K562 (cell line): ENCODE measurements at regions not wholly inside any gene's neighbourhood (a gene's known extent, or its start where the extent isn't known, plus 50 kb on each side); places are given as distances from the start of the nearest gene placed in this dataset.

Experiments used
- ATAC-seq: fragments of 200-7000 bp; cut with Tn5 transposase; 3 replicates; pipeline ENCODE4 v1.9.1; 2020; ENCODE audit warnings: moderate library complexity
- BruUV-seq: library from RNA; stranded (reverse); fragments of 400-500 nt; replicated peaks from 2 replicates; lab custom pipeline; 2021; lab: Mats Ljungman, UMichigan
- CTCF ChIA-PET: fragments of 300-600 bp; formaldehyde crosslinking; extraction: SDS; loops from one replicate; lab custom pipeline; 2021; ENCODE audit warnings: low intra/inter-chr PET ratio; lab: Yijun Ruan, JAX
- POLR2A ChIA-PET: fragments of 300-600, 350-650 bp; sonication (Branson Sonifier 250); formaldehyde crosslinking; extraction: SDS; loops from one replicate; lab custom pipeline; 2021; ENCODE audit warnings: antibody characterized with exemption, inconsistent platforms; lab: Yijun Ruan, JAX
- DNase-seq, 4 experiments: peaks; one replicate each; pipeline versions ENCODE4 v3.0.0 to v3.0.0-alpha.2; 2011 to 2018; ENCODE audit warnings: low spot score in 3 of 4, mixed read lengths in 3 of 4; ENCODE audit errors: extremely low read depth in 1 of 4
- FAIRE-seq: peaks from 2 replicates; lab custom pipeline; 2011; peaks lifted over from hg19 to GRCh38; lab: Jason Lieb, UNC
- H2AFZ ChIP-seq: 2 replicates; pipeline ENCODE4 v1.6.0; 2011; ENCODE audit warnings: low read depth, low read length, control low read depth, inconsistent platforms
- H3K27ac ChIP-seq: fragments of 200-600 bp; 3 replicates; pipeline ENCODE4 v1.8.0; 2011; ENCODE audit warnings: low read depth, mild to moderate bottlenecking, control low read depth, inconsistent platforms, low read length, moderate library complexity, mixed read lengths; ENCODE audit errors: extremely low read depth
- H3K27me3 ChIP-seq, 2 experiments: fragments of 300-600 bp in 1 of 2; 2 replicates in 1 of 2; 3 replicates in 1 of 2; pipeline versions ENCODE4 v1.6.0 to v1.8.0; 2011; ENCODE audit warnings: inconsistent platforms in 2 of 2, low read length in 2 of 2, mild to moderate bottlenecking in 1 of 2, mixed read lengths in 1 of 2, moderate library complexity in 1 of 2; ENCODE audit not compliant: control insufficient read depth in 2 of 2, insufficient read depth in 2 of 2
- H3K36me3 ChIP-seq: fragments of 300-600 bp; 3 replicates; pipeline ENCODE4 v1.8.0; 2011; ENCODE audit warnings: mild to moderate bottlenecking, low read length, inconsistent platforms; ENCODE audit not compliant: control insufficient read depth, insufficient read depth
- H3K4me1 ChIP-seq, 2 experiments: fragments of 200-600 bp in 1 of 2; replicated peaks in 1 of 2; 2 replicates in 1 of 2; 3 replicates in 1 of 2; pipeline versions ENCODE4 v1.5.1 to v1.8.0; 2011; ENCODE audit warnings: inconsistent platforms in 2 of 2, low read length in 2 of 2, mild to moderate bottlenecking in 1 of 2, mixed read lengths in 1 of 2, moderate library complexity in 1 of 2; ENCODE audit not compliant: control insufficient read depth in 2 of 2, insufficient read depth in 2 of 2
- H3K4me2 ChIP-seq: 2 replicates; pipeline ENCODE4 v1.6.1; 2011; ENCODE audit warnings: low read length, control low read depth, inconsistent platforms, mixed read lengths; ENCODE audit not compliant: insufficient read depth
- H3K4me3 ChIP-seq: fragments of 200-600 bp; sonication (generic), shearing (Covaris generic); 2 replicates; pipeline ENCODE4 v1.5.1; 2016; ENCODE audit warnings: control low read depth, inconsistent platforms
- H3K79me2 ChIP-seq: fragments of 200-600 bp; 3 replicates; pipeline ENCODE4 v1.8.0; 2011; ENCODE audit warnings: low read length, inconsistent platforms; ENCODE audit not compliant: control insufficient read depth, insufficient read depth
- H3K9ac ChIP-seq, 2 experiments: 2 replicates each; pipeline versions ENCODE4 v1.6.0 to v1.6.1; 2011; ENCODE audit warnings: low read depth in 2 of 2, low read length in 2 of 2, control low read depth in 1 of 2, inconsistent platforms in 1 of 2, mild to moderate bottlenecking in 1 of 2, mixed read lengths in 1 of 2; ENCODE audit not compliant: insufficient read depth in 1 of 2
- H3K9me1 ChIP-seq: one replicate; pipeline ENCODE4 v1.6.0; 2011; ENCODE audit warnings: inconsistent platforms, mild to moderate bottlenecking, low read length, moderate library complexity; ENCODE audit not compliant: control insufficient read depth, insufficient read depth
- H3K9me3 ChIP-seq: replicated peaks from 2 replicates; pipeline ENCODE4 v1.5.1; 2011; ENCODE audit warnings: low read depth, low read length, inconsistent platforms; ENCODE audit not compliant: control insufficient read depth, insufficient read depth
- H4K20me1 ChIP-seq: replicated peaks from 2 replicates; pipeline ENCODE4 v1.6.1; 2011; ENCODE audit warnings: low read length, inconsistent platforms, mixed read lengths; ENCODE audit not compliant: control insufficient read depth, insufficient read depth
- E2F1 ChIP-seq: sonication (generic); formaldehyde crosslinking; IDR thresholded peaks from 2 replicates; pipeline ENCODE4 v1.8.1; 2023; ENCODE audit warnings: mild to moderate bottlenecking, missing genetic modification reagents, moderate library complexity
- TFAM ChIP-seq: fragments of 250-450 bp; sonication (Bioruptor Pico); conservative IDR thresholded peaks from 2 replicates; pipeline ENCODE4 v1.5.0; 2021; ENCODE audit warnings: mild to moderate bottlenecking, moderate library complexity
- ZNF24 ChIP-seq: fragments of 450-650 bp; IDR thresholded peaks from 2 replicates; pipeline ENCODE4 v1.6.1; 2016
- WGBS: fragments of 100-300 bp; shearing (Covaris generic); methylation state at CpG from one replicate; pipeline ENCODE4 v1.1.6; 2016; ENCODE audit warnings: low coverage, mixed read lengths; ENCODE audit not compliant: insufficient coverage; ENCODE audit errors: missing lambda C conversion rate; 5-methylcytosine and 5-hydroxymethylcytosine counted together
- in situ Hi-C: fragments of 300-500 bp; cut with MboI; formaldehyde crosslinking; loops from 4 replicates; pipeline ENCODE4 v1.15.0; 2018; ENCODE audit warnings: inconsistent platforms, mixed read lengths
- intact Hi-C: fragments of 100-400 bp; cut with micrococcal nuclease; formaldehyde crosslinking; loops from 2 replicates; pipeline ENCODE4 v1.14.2; 2022

GRCh38 chr13:31884556-31884955 is 145.2 kb downstream of the RXFP2 start:
- intact Hi-C loops = no loop called here
- Histone ChIP-seq H3K4me1 (no peaks in the 10 kb centered on the region), H2AFZ (no peak overlapping the region), H3K27ac (no peak overlapping the region), H3K9ac (no peak overlapping the region), H4K20me1 (no peaks in the 10 kb centered on the region), H3K9me3 (no peaks in the 10 kb centered on the region), H3K79me2 (no peaks in the 10 kb centered on the region), H3K36me3 (no peaks in the 10 kb centered on the region), H3K4me3 (no peak overlapping the region), H3K27me3 (no peaks in the 10 kb centered on the region), H3K9me1 (no peaks in the 10 kb centered on the region)
- no peak for FAIRE-seq
- ATAC-seq = no peak
- POLR2A ChIA-PET = no interaction called here
- BruUV-seq = no TSS peak
- DNase-seq = no peak
- in situ Hi-C loops = no loop called here
- WGBS = 0% methylated on average over 1 of the region's 1 CpG
- TF ChIP-seq ZNF24 = peak; percentile 49; the same call in 1 of the 2 replicates
- no peak for TF ChIP-seq E2F1 (CRISPR knock-in tag)
- TF ChIP-seq, all 486 proteins: peak for 1
- H3K4me2 ChIP-seq = no peak overlapping the region
- CTCF ChIA-PET = no interaction called here

GRCh38 chr13:31885994-31886393 is 145.6 kb upstream of the FRY start:
- Histone ChIP-seq H3K4me3 (no peak overlapping the region), H3K4me1 (no peaks in the 10 kb centered on the region), H3K9me1 (no peaks in the 10 kb centered on the region), H3K9me3 (no peaks in the 10 kb centered on the region), H2AFZ (no peak overlapping the region), H3K4me2 (no peak overlapping the region), H3K27me3 (no peaks in the 10 kb centered on the region), H4K20me1 (no peaks in the 10 kb centered on the region), H3K79me2 (no peaks in the 10 kb centered on the region), H3K27ac (no peak overlapping the region), H3K36me3 (no peaks in the 10 kb centered on the region), H3K9ac (no peak overlapping the region)
- WGBS = 0% methylated on average over 5 of the region's 6 CpGs
- no peak for ATAC-seq
- DNase-seq = no peak
- CTCF ChIA-PET = no interaction called here
- intact Hi-C loops (no loop called here), in situ Hi-C loops (no loop called here)
- no peak for TF ChIP-seq TFAM (CRISPR knock-in tag)
- FAIRE-seq = no peak
- no TSS peak for BruUV-seq
- POLR2A ChIA-PET = no interaction called here
